WTC11 (cell line): ENCODE measurements at regions not wholly inside any gene's neighbourhood (a gene's known extent, or its start where the extent isn't known, plus 50 kb on each side); places are given as distances from the start of the nearest gene placed in this dataset.

Experiments used
- ATAC-seq: fragments of 200-7000 bp; cut with Tn5 transposase; 2 replicates; pipeline ENCODE4 v1.10.0; 2021; ENCODE audit warnings: mild to moderate bottlenecking, moderate library complexity
- CTCF ChIA-PET: fragments of 300-600 bp; sonication (Branson Sonifier 250); formaldehyde crosslinking; loops from one replicate; lab custom pipeline; 2021; ENCODE audit warnings: antibody characterized with exemption; lab: Charles Lee
- POLR2A ChIA-PET: fragments of 350-600 bp; sonication (Branson Sonifier 250); formaldehyde crosslinking; loops from one replicate; lab custom pipeline; 2021; ENCODE audit warnings: antibody characterized with exemption; lab: Charles Lee
- DNase-seq: peaks from one replicate; pipeline ENCODE4 v3.0.0; 2021; ENCODE audit warnings: low spot score
- H3K27ac Mint-ChIP-seq: 2 replicates; pipeline ENCODE4 v1.8.0; 2021; ENCODE audit warnings: mixed read lengths
- H3K27me3 Mint-ChIP-seq: 2 replicates; pipeline ENCODE4 v1.8.0; 2021; ENCODE audit warnings: low read depth, mild to moderate bottlenecking, moderate library complexity, mixed read lengths
- H3K36me3 Mint-ChIP-seq: 2 replicates; pipeline ENCODE4 v1.8.0; 2021; ENCODE audit warnings: mixed read lengths
- H3K4me1 Mint-ChIP-seq: 2 replicates; pipeline ENCODE4 v1.8.0; 2022; ENCODE audit warnings: mixed read lengths
- H3K4me3 Mint-ChIP-seq: 2 replicates; pipeline ENCODE4 v1.8.0; 2021; ENCODE audit warnings: mild to moderate bottlenecking, moderate library complexity, mixed read lengths
- H3K9me3 Mint-ChIP-seq: 2 replicates; pipeline ENCODE4 v1.8.0; 2021; ENCODE audit warnings: mixed read lengths
- CBFB ChIP-seq: sonication (generic); formaldehyde crosslinking; IDR thresholded peaks from 2 replicates; pipeline ENCODE4 v1.8.1; 2022; ENCODE audit warnings: mild to moderate bottlenecking, low read depth, missing genetic modification reagents
- CREB1 ChIP-seq: sonication (generic); formaldehyde crosslinking; IDR thresholded peaks from 2 replicates; pipeline ENCODE4 v1.8.0; 2023; ENCODE audit warnings: mild to moderate bottlenecking, missing genetic modification reagents
- EMX1 ChIP-seq: fragments of 250-450 bp; sonication (Bioruptor Pico); IDR thresholded peaks from 2 replicates; pipeline ENCODE4 v1.8.0; 2021; ENCODE audit warnings: mild to moderate bottlenecking
- ESRRA ChIP-seq: sonication (generic); formaldehyde crosslinking; IDR thresholded peaks from 2 replicates; pipeline ENCODE4 v1.8.1; 2022; ENCODE audit warnings: mild to moderate bottlenecking, missing genetic modification reagents, borderline replicate concordance
- GTF2I ChIP-seq: fragments of 250-450 bp; sonication (Bioruptor Pico); conservative IDR thresholded peaks from 2 replicates; pipeline ENCODE4 v1.4.0; 2021; ENCODE audit warnings: mild to moderate bottlenecking
- NFYB ChIP-seq: sonication (generic); formaldehyde crosslinking; conservative IDR thresholded peaks from 2 replicates; pipeline ENCODE4 v1.8.0; 2022; ENCODE audit warnings: low read depth, missing genetic modification reagents
- NR2C2 ChIP-seq: sonication (generic); formaldehyde crosslinking; IDR thresholded peaks from 2 replicates; pipeline ENCODE4 v1.8.0; 2022; ENCODE audit warnings: mild to moderate bottlenecking, missing genetic modification reagents
- SP1 ChIP-seq: sonication (generic); formaldehyde crosslinking; conservative IDR thresholded peaks from 2 replicates; pipeline ENCODE4 v1.8.1; 2022; ENCODE audit warnings: missing genetic modification reagents
- USF1 ChIP-seq: sonication (generic); formaldehyde crosslinking; IDR thresholded peaks from 2 replicates; pipeline ENCODE4 v1.8.0; 2022; ENCODE audit warnings: mild to moderate bottlenecking, missing genetic modification reagents
- ZNF138 ChIP-seq: sonication (generic); formaldehyde crosslinking; conservative IDR thresholded peaks from 2 replicates; pipeline ENCODE4 v1.8.1; 2022; ENCODE audit warnings: mild to moderate bottlenecking, moderate library complexity, missing genetic modification reagents
- ZNF219 ChIP-seq: sonication (generic); formaldehyde crosslinking; IDR thresholded peaks from 2 replicates; pipeline ENCODE4 v1.8.0; 2023; ENCODE audit warnings: missing genetic modification reagents, mild to moderate bottlenecking, borderline replicate concordance
- ZNF317 ChIP-seq: sonication (generic); formaldehyde crosslinking; IDR thresholded peaks from 2 replicates; pipeline ENCODE4 v1.8.1; 2023; ENCODE audit warnings: low read depth, mild to moderate bottlenecking, moderate library complexity, missing genetic modification reagents, borderline replicate concordance
- ZNF671 ChIP-seq: fragments of 250-450 bp; sonication (Bioruptor Pico); IDR thresholded peaks from 2 replicates; pipeline ENCODE4 v1.8.0; 2021; ENCODE audit warnings: mild to moderate bottlenecking
- TF ChIP-seq, protein P1 (sequence below): sonication (generic); formaldehyde crosslinking; IDR thresholded peaks from 2 replicates; pipeline ENCODE4 v1.8.0; 2022; ENCODE audit warnings: mild to moderate bottlenecking, missing genetic modification reagents
- TF ChIP-seq, protein P2 (sequence below): sonication (generic); formaldehyde crosslinking; IDR thresholded peaks from 2 replicates; pipeline ENCODE4 v1.8.1; 2023; ENCODE audit warnings: mild to moderate bottlenecking, missing genetic modification reagents, borderline replicate concordance
- TF ChIP-seq, protein P3 (sequence below): sonication (generic); formaldehyde crosslinking; IDR thresholded peaks from 2 replicates; pipeline ENCODE4 v1.8.1; 2023; ENCODE audit warnings: mild to moderate bottlenecking, missing genetic modification reagents, moderate library complexity

DNA sequence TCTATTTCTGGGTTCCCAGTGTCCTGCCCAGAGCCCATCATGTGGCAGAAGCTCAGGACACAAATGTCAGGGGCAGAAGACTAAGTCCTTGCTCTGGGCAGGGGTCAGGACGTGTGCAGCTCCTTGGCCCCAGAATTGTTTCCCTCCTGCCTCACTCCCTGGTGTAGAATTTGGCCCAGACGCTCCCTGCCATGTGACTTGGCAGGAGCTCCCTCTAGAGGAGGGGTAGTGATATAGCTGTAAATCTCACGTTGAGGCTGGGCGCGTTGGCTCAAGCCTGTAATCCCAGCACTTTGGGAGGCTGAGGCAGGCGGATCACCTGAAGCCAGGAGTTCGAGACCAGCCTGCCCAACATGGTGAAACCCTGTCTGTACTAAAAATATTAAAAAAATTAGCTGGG, 91.2 kb downstream of the UBIAD1 start (continued):
- TF ChIP-seq ZNF138 (CRISPR knock-in tag) (no peak), EMX1 (CRISPR knock-in tag) (peak; percentile 56; the same call in 1 of the 2 replicates)

- H3K9me3 Mint-ChIP-seq: peaks cover 7% of the 10 kb centered on the region; the same call in 1 of the 2 replicates
- TF ChIP-seq ESRRA (CRISPR knock-in tag): no peak
- TF ChIP-seq ZNF671 (CRISPR knock-in tag): no peak
- TF ChIP-seq GTF2I (CRISPR knock-in tag): no peak
- TF ChIP-seq, protein P1, sequence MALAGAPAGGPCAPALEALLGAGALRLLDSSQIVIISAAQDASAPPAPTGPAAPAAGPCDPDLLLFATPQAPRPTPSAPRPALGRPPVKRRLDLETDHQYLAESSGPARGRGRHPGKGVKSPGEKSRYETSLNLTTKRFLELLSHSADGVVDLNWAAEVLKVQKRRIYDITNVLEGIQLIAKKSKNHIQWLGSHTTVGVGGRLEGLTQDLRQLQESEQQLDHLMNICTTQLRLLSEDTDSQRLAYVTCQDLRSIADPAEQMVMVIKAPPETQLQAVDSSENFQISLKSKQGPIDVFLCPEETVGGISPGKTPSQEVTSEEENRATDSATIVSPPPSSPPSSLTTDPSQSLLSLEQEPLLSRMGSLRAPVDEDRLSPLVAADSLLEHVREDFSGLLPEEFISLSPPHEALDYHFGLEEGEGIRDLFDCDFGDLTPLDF (CRISPR knock-in tag): no peak
- no peak for TF ChIP-seq NR2C2 (CRISPR knock-in tag)
- TF ChIP-seq USF1 (CRISPR knock-in tag): peak; percentile 55; the same call in 1 of the 2 replicates
- TF ChIP-seq CBFB: no peak
- TF ChIP-seq, protein P2, sequence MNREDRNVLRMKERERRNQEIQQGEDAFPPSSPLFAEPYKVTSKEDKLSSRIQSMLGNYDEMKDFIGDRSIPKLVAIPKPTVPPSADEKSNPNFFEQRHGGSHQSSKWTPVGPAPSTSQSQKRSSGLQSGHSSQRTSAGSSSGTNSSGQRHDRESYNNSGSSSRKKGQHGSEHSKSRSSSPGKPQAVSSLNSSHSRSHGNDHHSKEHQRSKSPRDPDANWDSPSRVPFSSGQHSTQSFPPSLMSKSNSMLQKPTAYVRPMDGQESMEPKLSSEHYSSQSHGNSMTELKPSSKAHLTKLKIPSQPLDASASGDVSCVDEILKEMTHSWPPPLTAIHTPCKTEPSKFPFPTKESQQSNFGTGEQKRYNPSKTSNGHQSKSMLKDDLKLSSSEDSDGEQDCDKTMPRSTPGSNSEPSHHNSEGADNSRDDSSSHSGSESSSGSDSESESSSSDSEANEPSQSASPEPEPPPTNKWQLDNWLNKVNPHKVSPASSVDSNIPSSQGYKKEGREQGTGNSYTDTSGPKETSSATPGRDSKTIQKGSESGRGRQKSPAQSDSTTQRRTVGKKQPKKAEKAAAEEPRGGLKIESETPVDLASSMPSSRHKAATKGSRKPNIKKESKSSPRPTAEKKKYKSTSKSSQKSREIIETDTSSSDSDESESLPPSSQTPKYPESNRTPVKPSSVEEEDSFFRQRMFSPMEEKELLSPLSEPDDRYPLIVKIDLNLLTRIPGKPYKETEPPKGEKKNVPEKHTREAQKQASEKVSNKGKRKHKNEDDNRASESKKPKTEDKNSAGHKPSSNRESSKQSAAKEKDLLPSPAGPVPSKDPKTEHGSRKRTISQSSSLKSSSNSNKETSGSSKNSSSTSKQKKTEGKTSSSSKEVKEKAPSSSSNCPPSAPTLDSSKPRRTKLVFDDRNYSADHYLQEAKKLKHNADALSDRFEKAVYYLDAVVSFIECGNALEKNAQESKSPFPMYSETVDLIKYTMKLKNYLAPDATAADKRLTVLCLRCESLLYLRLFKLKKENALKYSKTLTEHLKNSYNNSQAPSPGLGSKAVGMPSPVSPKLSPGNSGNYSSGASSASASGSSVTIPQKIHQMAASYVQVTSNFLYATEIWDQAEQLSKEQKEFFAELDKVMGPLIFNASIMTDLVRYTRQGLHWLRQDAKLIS (CRISPR knock-in tag): no peak
- TF ChIP-seq, protein P3, sequence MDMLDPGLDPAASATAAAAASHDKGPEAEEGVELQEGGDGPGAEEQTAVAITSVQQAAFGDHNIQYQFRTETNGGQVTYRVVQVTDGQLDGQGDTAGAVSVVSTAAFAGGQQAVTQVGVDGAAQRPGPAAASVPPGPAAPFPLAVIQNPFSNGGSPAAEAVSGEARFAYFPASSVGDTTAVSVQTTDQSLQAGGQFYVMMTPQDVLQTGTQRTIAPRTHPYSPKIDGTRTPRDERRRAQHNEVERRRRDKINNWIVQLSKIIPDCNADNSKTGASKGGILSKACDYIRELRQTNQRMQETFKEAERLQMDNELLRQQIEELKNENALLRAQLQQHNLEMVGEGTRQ: peak; percentile 79
- TF ChIP-seq NFYB (CRISPR knock-in tag): peak; percentile 40; the same call in 1 of the 2 replicates
- no peak for TF ChIP-seq ZNF317
- no peak for TF ChIP-seq SP1 (CRISPR knock-in tag)
- DNase-seq: no peak
- no peaks in the 10 kb centered on the region for H3K36me3 Mint-ChIP-seq
- no peak for ATAC-seq
- no peak overlapping the region for H3K27ac Mint-ChIP-seq
- CTCF ChIA-PET: interaction anchor here (1.3 kb wide), 1 partner anchor 46 kb away, joined by 4 read pairs; no protein-coding TSS in a partner anchor
- no peak overlapping the region for H3K4me3 Mint-ChIP-seq
- POLR2A ChIA-PET: interaction anchor here (0.6 kb wide), 1 partner anchor 269 kb away, joined by 4 read pairs; no protein-coding TSS in a partner anchor
- H3K27me3 Mint-ChIP-seq: peaks cover 6% of the 10 kb centered on the region; the same call in 1 of the 2 replicates
- H3K4me1 Mint-ChIP-seq: peaks cover 22% of the 10 kb centered on the region
These were observed 92.9 kb downstream of the UBIAD1 start for GRCh38 chr1:11365744-11366387.

- CTCF ChIA-PET: no interaction called here
- peak; percentile 56; the same call in 1 of the 2 replicates for TF ChIP-seq CREB1
- TF ChIP-seq ZNF219 (CRISPR knock-in tag): no peak
- Mint-ChIP-seq H3K27ac (peak overlapping the region; percentile 55), H3K4me3 (no peak overlapping the region), H3K36me3 (no peaks in the 10 kb centered on the region), H3K27me3 (no peaks in the 10 kb centered on the region), H3K4me1 (peaks cover 11% of the 10 kb centered on the region), H3K9me3 (peaks cover 6% of the 10 kb centered on the region; the same call in 1 of the 2 replicates)
- DNase-seq (no peak), ATAC-seq (peak; percentile 67)
- POLR2A ChIA-PET: no interaction called here
These were observed 100.3 kb downstream of the UBIAD1 start for GRCh38 chr1:11373029-11373894.
